ENCODE measurements at regions not wholly inside any gene's neighbourhood (a gene's known extent, or its start where the extent isn't known, plus 50 kb on each side); places are given as distances from the start of the nearest gene placed in this dataset.
A peak's percentile ranks its signal among the peaks of the same experiment; 100 is the strongest.

DNA sequence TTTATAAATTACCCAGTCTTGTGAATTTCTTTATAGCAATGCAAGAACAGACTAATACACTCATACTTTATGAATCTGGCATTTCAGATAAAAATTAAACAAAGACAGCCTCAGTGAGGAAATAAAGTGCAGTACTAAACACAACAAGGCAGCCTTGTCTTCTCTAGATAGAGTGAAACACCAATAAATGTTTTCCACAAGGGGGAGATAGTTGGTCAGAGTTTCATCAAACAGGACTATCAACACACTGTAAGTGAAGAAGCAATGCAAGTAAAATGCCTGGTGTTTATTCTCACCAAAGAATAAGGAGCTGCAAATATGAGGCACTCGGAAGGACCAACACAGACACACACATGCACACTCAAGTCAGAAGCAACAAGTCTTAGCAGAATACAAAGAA, 62.8 kb downstream of the FAM9B start:
- WGBS (ENCODE audit: insufficient coverage), result no CpG with 5 or more reads among the region's 1 CpG
- no peak overlapping the region for H3K27ac ChIP-seq (ENCODE audit: low read depth, low read length)
- H3K4me3 ChIP-seq (ENCODE audit: low read depth, low read length), result no peak overlapping the region
- H3K4me1 ChIP-seq (ENCODE audit: control insufficient read depth, insufficient read depth, low read length), result no peaks in the 10 kb centered on the region
- no peaks in the 10 kb centered on the region for H3K36me3 ChIP-seq (ENCODE audit: control insufficient read depth, insufficient read depth, low read length)
- DNase-seq (ENCODE audit: low read depth in 4 of 6, low spot score in 6 of 6), result peak in 2 of 6 donors; percentile 12 to 15
- H3K27me3 ChIP-seq (ENCODE audit: control insufficient read depth, insufficient read depth, low read length), result no peaks in the 10 kb centered on the region
- H3K9me3 ChIP-seq (ENCODE audit: control insufficient read depth, insufficient read depth, low read length), result no peaks in the 10 kb centered on the region

DNA sequence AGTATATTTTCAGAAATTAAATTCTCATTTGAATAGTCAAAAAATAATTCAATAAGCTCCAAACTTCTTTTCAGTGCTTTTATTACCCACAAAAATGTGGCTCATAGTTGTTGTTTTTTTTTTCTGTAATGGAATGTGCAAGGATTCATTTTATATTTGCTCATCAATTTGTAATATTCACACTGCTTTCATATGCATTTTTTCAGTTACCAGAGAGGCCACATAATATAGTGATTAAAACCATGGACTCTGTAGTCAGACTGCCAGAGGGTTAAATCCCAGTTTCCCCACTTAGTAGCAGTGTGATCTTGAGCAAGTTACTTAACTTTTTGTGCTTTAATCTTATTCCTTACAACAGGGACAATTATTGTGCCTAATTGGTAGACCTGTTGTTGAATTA, 64.5 kb downstream of the FAM9B start:
- peaks cover 3% of the 10 kb centered on the region for H3K9me3 ChIP-seq (ENCODE audit: control insufficient read depth, insufficient read depth, low read length)
- no peak overlapping the region for H3K4me3 ChIP-seq (ENCODE audit: low read depth, low read length)
- no peaks in the 10 kb centered on the region for H3K4me1 ChIP-seq (ENCODE audit: control insufficient read depth, insufficient read depth, low read length)
- DNase-seq (ENCODE audit: low read depth in 4 of 6, low spot score in 6 of 6), result no peak
- H3K27ac ChIP-seq (ENCODE audit: low read depth, low read length), result no peak overlapping the region
- H3K36me3 ChIP-seq (ENCODE audit: control insufficient read depth, insufficient read depth, low read length), result no peaks in the 10 kb centered on the region
- H3K27me3 ChIP-seq (ENCODE audit: control insufficient read depth, insufficient read depth, low read length), result peaks cover 2% of the 10 kb centered on the region

DNA sequence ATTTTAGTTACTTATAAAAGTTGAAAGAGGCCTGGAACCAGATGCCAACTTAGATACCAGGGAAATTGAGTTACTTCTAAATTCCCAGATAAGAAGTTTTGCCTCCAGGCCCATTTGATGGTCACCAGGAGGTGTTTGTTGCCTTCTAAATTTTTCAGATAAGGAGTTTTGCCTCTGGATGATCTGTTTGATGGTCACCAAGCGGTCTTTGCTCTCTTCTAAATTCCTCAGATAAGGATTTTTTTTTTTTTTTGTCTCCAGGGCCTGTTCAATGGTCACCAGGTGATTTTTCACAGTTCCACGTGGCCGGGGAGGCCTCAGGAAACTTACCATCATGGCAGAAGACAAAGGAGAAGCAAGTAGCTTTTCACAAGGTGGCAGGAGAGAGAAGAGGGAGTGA, 66.5 kb downstream of the FAM9B start:
- Histone ChIP-seq H3K36me3 (ENCODE audit: control insufficient read depth, insufficient read depth, low read length) (no peaks in the 10 kb centered on the region), H3K4me1 (ENCODE audit: control insufficient read depth, insufficient read depth, low read length) (no peaks in the 10 kb centered on the region), H3K27me3 (ENCODE audit: control insufficient read depth, insufficient read depth, low read length) (peaks cover 2% of the 10 kb centered on the region), H3K4me3 (ENCODE audit: low read depth, low read length) (no peak overlapping the region), H3K27ac (ENCODE audit: low read depth, low read length) (no peak overlapping the region), H3K9me3 (ENCODE audit: control insufficient read depth, insufficient read depth, low read length) (peaks cover 3% of the 10 kb centered on the region)
- WGBS (ENCODE audit: insufficient coverage), result no CpG with 5 or more reads among the region's 3 CpGs
- no peak for DNase-seq (ENCODE audit: low read depth in 4 of 6, low spot score in 6 of 6)

DNA sequence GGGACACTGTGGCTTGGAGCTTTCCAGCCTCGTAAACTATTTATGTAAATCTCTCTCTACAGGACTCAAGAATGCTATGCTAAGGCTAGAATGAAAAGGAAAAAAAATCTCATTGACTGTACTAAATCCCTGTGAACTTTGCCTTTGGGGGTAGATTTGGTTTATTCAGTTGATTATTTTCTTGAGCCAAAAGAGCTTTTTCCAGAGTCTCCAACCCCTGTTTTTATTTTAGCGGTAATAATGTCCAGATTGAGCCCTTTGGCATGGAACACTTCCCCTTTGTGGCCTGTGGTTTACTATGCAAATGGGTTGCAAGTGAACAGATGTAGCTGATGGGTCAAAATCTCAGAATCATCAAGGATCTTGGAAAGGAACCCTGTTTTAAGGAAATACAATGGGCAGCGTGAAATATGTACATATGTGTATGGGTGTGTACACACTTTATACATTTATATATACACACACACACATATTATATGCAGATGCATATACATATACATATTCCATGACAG, 72.9 kb downstream of the FAM9B start:
- H3K4me1 ChIP-seq (ENCODE audit: control insufficient read depth, insufficient read depth, low read length), result no peaks in the 10 kb centered on the region
- H3K27me3 ChIP-seq (ENCODE audit: control insufficient read depth, insufficient read depth, low read length), result peaks cover 6% of the 10 kb centered on the region
- WGBS (ENCODE audit: insufficient coverage), result no CpG with 5 or more reads among the region's 3 CpGs

DNA sequence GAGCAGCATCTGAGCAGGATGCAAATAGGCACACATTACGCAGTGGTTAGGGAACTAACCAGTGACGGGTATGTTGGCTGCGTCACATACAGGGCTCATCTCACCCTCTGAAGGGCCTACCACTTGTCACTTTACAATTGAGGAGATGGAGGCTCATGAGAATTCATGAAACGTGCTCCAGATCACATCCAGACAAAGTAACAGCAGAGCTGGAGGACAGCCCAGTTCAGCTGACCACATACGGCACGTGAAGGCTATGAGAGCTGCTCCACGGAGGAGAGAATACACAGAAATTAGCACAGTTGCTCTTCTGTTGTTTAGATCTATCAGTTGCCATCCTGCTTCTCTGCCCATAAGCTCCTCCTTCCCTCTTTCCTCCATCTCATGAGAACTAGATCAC, 78.4 kb downstream of the FAM9B start:
- H3K27ac ChIP-seq (ENCODE audit: low read depth, low read length), result no peak overlapping the region
- H3K27me3 ChIP-seq (ENCODE audit: control insufficient read depth, insufficient read depth, low read length), result peaks cover 13% of the 10 kb centered on the region
- H3K4me3 ChIP-seq (ENCODE audit: low read depth, low read length), result no peak overlapping the region
- WGBS (ENCODE audit: insufficient coverage), result 62% methylated on average over 3 of the region's 7 CpGs
- no peaks in the 10 kb centered on the region for H3K9me3 ChIP-seq (ENCODE audit: control insufficient read depth, insufficient read depth, low read length)
- peak in 1 of 6 donors; percentile 15 for DNase-seq (ENCODE audit: low read depth in 4 of 6, low spot score in 6 of 6)
- H3K4me1 ChIP-seq (ENCODE audit: control insufficient read depth, insufficient read depth, low read length), result no peaks in the 10 kb centered on the region
- no peaks in the 10 kb centered on the region for H3K36me3 ChIP-seq (ENCODE audit: control insufficient read depth, insufficient read depth, low read length)

More for the DNA sequence above, 72.9 kb downstream of the FAM9B start:
- peaks cover 3% of the 10 kb centered on the region for H3K9me3 ChIP-seq (ENCODE audit: control insufficient read depth, insufficient read depth, low read length)
- no peak overlapping the region for H3K4me3 ChIP-seq (ENCODE audit: low read depth, low read length)
- DNase-seq (ENCODE audit: low read depth in 4 of 6, low spot score in 6 of 6), result peak in 2 of 6 donors; percentile 7 to 9
- H3K27ac ChIP-seq (ENCODE audit: low read depth, low read length), result no peak overlapping the region
- H3K36me3 ChIP-seq (ENCODE audit: control insufficient read depth, insufficient read depth, low read length), result no peaks in the 10 kb centered on the region

DNA sequence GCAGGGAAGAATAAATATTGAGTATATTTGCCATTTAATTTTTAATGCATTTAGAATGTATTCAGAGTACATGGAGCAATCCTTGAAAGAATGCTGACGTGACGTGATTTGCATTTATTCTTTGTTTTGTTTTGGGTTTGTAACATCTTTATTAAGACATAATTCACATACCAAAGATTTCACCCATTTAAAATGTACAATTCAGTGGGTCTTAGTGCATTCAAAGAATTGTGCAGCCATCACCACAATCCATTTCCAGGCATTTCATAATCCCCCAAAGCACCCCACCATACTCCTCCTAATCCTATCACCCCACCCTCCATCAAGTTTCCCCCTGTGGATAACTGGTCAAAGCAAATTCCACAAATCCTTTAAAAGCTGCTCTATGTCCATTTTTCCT, 87.4 kb downstream of the FAM9B start:
- H3K27me3 ChIP-seq (ENCODE audit: control insufficient read depth, insufficient read depth, low read length), result peaks cover 15% of the 10 kb centered on the region
- DNase-seq (ENCODE audit: low read depth in 4 of 6, low spot score in 6 of 6), result no peak
- no peaks in the 10 kb centered on the region for H3K4me1 ChIP-seq (ENCODE audit: control insufficient read depth, insufficient read depth, low read length)
- WGBS (ENCODE audit: insufficient coverage), result no CpG with 5 or more reads among the region's 2 CpGs
- no peak overlapping the region for H3K4me3 ChIP-seq (ENCODE audit: low read depth, low read length)
- no peaks in the 10 kb centered on the region for H3K36me3 ChIP-seq (ENCODE audit: control insufficient read depth, insufficient read depth, low read length)
- no peak overlapping the region for H3K27ac ChIP-seq (ENCODE audit: low read depth, low read length)
- H3K9me3 ChIP-seq (ENCODE audit: control insufficient read depth, insufficient read depth, low read length), result no peaks in the 10 kb centered on the region

DNA sequence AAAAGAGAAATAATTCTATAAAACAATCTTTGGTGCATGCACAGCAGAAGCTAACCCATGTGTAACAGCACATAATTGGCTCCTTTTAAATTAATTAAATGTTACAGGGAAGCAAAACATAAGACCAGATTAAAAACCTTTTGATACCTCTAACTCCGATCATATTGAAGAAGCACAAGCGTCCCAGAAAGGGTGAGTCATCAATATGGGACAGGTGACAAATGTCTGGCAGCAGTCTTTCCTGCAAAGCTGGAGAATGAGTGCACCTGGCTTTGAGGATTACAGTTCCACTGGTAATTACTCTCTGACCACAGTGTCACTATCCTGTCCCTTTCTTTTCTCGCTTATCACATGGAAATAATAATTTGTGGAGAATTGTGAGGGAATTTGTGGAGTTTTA, 94.6 kb downstream of the FAM9B start:
- H3K27me3 ChIP-seq (ENCODE audit: control insufficient read depth, insufficient read depth, low read length), result peaks cover 12% of the 10 kb centered on the region
- DNase-seq (ENCODE audit: low read depth in 4 of 6, low spot score in 6 of 6), result no peak
- H3K4me1 ChIP-seq (ENCODE audit: control insufficient read depth, insufficient read depth, low read length), result no peaks in the 10 kb centered on the region
- H3K27ac ChIP-seq (ENCODE audit: low read depth, low read length), result no peak overlapping the region
- no peaks in the 10 kb centered on the region for H3K36me3 ChIP-seq (ENCODE audit: control insufficient read depth, insufficient read depth, low read length)
- peaks cover 1% of the 10 kb centered on the region for H3K9me3 ChIP-seq (ENCODE audit: control insufficient read depth, insufficient read depth, low read length)
- whole genome bisulfite sequencing (ENCODE audit: insufficient coverage), result 100% methylated on average over 1 of the region's 3 CpGs
- no peak overlapping the region for H3K4me3 ChIP-seq (ENCODE audit: low read depth, low read length)

DNA sequence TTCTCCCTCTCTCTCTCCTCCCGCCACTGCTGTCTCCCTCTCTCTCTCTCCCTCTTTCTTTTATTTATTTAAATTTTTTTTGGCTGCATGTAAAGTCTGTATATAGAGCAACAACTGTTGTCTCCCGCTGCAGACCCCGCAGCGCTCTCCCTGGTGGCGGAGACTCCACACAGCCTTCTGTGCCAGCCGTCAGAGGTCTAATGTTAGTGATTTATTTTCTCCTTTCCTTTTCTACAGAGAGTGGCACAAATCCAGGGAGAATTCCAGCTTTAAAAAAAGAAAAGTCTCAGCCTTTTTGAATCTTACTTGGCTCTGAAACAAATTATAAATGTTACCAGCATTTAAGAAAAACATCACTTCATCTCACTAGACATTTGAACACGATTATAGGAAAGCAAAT, 106.2 kb downstream of the FAM9B start:
- H3K36me3 ChIP-seq (ENCODE audit: control insufficient read depth, insufficient read depth, low read length), result no peaks in the 10 kb centered on the region
- peak in 2 of 6 donors; percentile 28 to 71 for DNase-seq (ENCODE audit: low read depth in 4 of 6, low spot score in 6 of 6)
- 45% methylated on average over 4 of the region's 7 CpGs for WGBS (ENCODE audit: insufficient coverage)

DNA sequence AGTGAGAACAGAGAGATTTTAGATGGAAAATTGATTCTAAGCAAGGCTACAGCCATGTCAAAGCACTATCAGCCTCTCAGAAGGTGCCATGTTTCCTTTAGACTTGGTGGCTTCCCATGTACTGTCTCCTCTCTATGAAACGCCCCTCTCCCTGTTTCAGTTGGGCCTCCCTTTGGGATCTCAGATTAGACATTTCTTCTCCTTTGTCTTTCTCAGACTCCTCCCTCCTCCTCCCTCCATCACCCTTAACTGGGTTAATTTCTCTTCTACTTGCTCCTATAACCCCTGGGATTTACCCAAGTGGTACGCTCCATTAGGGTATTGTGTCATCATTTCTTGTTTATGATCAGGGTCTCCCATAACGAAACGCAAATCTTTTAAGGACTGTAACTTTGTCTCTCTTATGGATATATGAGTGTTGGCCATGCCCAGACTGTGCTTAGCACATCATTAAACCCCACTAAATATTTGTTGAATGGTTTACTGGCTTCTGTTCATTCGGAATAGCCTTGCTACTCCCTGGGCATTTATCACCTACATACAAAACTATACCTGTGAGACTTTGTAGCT, 106.8 kb downstream of the FAM9B start:
- no peak for DNase-seq (ENCODE audit: low read depth in 4 of 6, low spot score in 6 of 6)
- no peak overlapping the region for H3K27ac ChIP-seq (ENCODE audit: low read depth, low read length)
- no peaks in the 10 kb centered on the region for H3K4me1 ChIP-seq (ENCODE audit: control insufficient read depth, insufficient read depth, low read length)
- WGBS (ENCODE audit: insufficient coverage), result 56% methylated on average over 1 of the region's 5 CpGs
- H3K36me3 ChIP-seq (ENCODE audit: control insufficient read depth, insufficient read depth, low read length), result no peaks in the 10 kb centered on the region
- H3K4me3 ChIP-seq (ENCODE audit: low read depth, low read length), result no peak overlapping the region
- H3K9me3 ChIP-seq (ENCODE audit: control insufficient read depth, insufficient read depth, low read length), result no peaks in the 10 kb centered on the region
- peaks cover 7% of the 10 kb centered on the region for H3K27me3 ChIP-seq (ENCODE audit: control insufficient read depth, insufficient read depth, low read length)

More for the DNA sequence above, 106.2 kb downstream of the FAM9B start:
- no peak overlapping the region for H3K4me3 ChIP-seq (ENCODE audit: low read depth, low read length)
- peaks cover 7% of the 10 kb centered on the region for H3K27me3 ChIP-seq (ENCODE audit: control insufficient read depth, insufficient read depth, low read length)
- H3K4me1 ChIP-seq (ENCODE audit: control insufficient read depth, insufficient read depth, low read length), result no peaks in the 10 kb centered on the region
- H3K27ac ChIP-seq (ENCODE audit: low read depth, low read length), result no peak overlapping the region
- no peaks in the 10 kb centered on the region for H3K9me3 ChIP-seq (ENCODE audit: control insufficient read depth, insufficient read depth, low read length)

DNA sequence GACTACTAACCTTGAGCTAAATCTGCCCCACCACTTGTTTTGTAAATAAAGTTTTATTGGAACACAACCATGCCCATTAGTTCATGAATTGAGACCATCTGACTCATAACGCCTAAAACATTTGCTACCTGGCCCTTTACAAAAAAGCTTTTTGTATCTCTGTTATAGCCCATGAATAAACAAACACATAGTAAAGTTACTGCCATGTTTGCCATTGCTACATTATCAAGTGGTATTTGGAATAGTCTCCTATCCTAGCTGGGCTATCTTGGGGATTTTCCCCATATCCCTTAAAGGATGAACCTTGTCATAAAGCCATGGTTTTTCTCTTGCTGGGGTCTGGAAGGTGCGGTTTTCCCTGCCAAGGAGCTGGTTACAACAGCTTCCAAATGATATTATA, 112.3 kb downstream of the FAM9B start:
- H3K9me3 ChIP-seq (ENCODE audit: control insufficient read depth, insufficient read depth, low read length), result no peaks in the 10 kb centered on the region
- H3K4me1 ChIP-seq (ENCODE audit: control insufficient read depth, insufficient read depth, low read length), result no peaks in the 10 kb centered on the region
- H3K27ac ChIP-seq (ENCODE audit: low read depth, low read length), result no peak overlapping the region
- H3K27me3 ChIP-seq (ENCODE audit: control insufficient read depth, insufficient read depth, low read length), result peaks cover 7% of the 10 kb centered on the region
- no peaks in the 10 kb centered on the region for H3K36me3 ChIP-seq (ENCODE audit: control insufficient read depth, insufficient read depth, low read length)
- DNase-seq (ENCODE audit: low read depth in 4 of 6, low spot score in 6 of 6), result no peak
- 80% methylated on average over 1 of the region's 2 CpGs for WGBS (ENCODE audit: insufficient coverage)
- H3K4me3 ChIP-seq (ENCODE audit: low read depth, low read length), result no peak overlapping the region
